HG03159 (cell line): ENCODE measurements at regions not wholly inside any gene's neighbourhood (a gene's known extent, or its start where the extent isn't known, plus 50 kb on each side); places are given as distances from the start of the nearest gene placed in this dataset.

Experiments used
- ATAC-seq: cut with Tn5 transposase; IDR thresholded peaks from one replicate; pipeline ENCODE4 v1.9.1; 2021; ENCODE audit warnings: mild to moderate bottlenecking, moderate library complexity; ENCODE audit not compliant: unreplicated experiment

DNA sequence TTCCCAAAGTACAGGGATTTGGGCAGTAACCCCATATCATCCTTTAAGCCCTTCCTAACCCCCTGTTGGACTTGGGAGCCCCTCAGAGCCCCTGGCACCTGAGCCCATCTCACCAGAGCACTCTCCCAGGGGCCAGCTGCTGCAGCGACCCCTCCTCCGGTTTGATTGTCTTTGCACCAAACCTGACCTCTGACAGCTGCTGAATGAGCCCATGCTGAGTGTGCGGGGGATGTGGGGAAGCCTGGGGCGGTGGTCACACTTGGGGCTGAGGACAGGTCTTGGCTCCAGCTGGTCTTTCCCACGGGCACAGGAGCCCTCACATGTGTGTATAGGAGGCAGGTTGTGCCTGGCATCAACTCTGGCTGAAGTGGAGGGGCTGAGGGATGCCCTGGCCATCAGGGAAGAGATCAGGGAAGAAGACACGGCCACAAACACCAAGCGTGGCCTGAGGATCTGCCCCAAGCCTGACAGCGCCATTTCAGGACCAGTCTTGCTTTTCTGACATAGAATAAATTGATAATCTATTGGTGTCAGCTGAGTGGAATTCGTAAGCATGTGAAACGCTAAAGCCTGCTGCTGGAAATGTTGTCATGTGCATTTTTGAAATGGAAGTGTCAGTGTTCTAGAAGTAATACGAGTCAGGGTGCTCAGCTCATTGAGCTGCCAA, 102.4 kb downstream of the ACKR3 start:
- no peak for ATAC-seq

GRCh38 chr2:236672606-236673005, 103.0 kb downstream of the ACKR3 start:
- ATAC-seq, result no peak

GRCh38 chr2:236673126-236673822, 103.6 kb downstream of the ACKR3 start:
- ATAC-seq, result no peak

DNA sequence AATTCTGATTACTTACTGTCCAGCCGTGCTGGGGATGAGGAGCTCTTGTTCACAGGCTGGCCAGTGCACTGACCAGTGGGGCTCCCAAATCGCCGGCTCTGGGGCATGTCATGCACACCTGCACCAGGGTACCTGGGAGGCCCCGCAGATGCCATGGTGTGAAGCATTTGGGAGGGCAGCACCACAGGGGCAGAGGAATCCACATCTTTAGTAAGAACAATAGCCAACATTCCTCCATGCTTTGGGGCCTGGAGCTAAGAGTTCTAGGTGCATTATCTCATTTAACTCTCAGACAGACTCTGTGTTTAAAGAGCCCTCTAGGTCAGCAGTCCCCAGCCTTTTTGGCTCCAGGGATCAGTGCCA, 104.2 kb downstream of the ACKR3 start:
- no peak for ATAC-seq

DNA sequence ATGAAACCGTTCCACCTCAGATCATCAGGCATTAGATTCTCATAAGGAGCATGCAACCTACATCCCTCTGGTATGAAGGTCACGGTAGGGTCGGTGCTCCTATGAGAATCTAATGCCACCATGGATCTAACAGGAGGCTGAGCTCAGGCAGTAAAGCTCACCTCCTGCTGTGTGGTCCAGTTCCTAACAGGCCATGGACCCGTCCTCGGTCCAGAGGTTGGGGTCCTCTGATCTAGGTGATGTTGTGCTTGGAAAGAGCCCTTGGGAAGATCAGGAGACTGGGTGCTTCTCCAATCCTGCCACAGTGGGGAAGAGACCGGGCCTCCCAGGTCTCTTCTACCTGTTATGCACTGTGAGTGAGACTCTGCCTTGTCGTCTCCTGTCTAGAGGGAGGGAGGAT, 104.6 kb downstream of the ACKR3 start:
- no peak for ATAC-seq

- ATAC-seq, result no peak
Observed at GRCh38 chr2:236674646-236675045, 105.0 kb downstream of the ACKR3 start.

GRCh38 chr2:236675051-236675450, 105.4 kb downstream of the ACKR3 start:
- no peak for ATAC-seq

DNA sequence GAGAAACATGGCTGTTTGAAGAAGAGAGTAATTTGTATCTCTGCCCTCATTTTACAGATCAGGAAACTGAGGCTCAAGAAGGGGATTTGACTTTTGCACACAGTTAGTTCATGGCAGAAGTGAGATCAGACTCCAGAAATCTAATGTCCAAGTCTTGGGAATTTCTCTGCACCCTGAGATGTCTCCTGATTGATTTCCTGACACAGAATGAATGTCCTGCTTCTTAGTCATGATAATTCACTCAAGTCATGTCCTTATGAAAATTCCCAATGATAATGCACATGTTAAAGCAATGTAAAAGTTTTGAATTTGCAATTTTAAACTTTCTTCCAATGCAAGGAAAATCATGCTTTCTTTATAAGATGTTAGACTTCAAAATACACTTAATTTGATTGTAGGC, 105.9 kb downstream of the ACKR3 start:
- no peak for ATAC-seq

GRCh38 chr2:236676136-236676873, 106.7 kb downstream of the ACKR3 start:
- no peak for ATAC-seq

GRCh38 chr2:236677368-236677767, 107.7 kb downstream of the ACKR3 start:
- ATAC-seq, result no peak

- no peak for ATAC-seq
Observed at GRCh38 chr2:236678307-236678975, 108.8 kb downstream of the ACKR3 start.

- no peak for ATAC-seq
Observed at GRCh38 chr2:236679884-236680860, 110.5 kb downstream of the ACKR3 start.

- ATAC-seq, result no peak
Observed at GRCh38 chr2:236682651-236683422, 113.2 kb downstream of the ACKR3 start.

DNA sequence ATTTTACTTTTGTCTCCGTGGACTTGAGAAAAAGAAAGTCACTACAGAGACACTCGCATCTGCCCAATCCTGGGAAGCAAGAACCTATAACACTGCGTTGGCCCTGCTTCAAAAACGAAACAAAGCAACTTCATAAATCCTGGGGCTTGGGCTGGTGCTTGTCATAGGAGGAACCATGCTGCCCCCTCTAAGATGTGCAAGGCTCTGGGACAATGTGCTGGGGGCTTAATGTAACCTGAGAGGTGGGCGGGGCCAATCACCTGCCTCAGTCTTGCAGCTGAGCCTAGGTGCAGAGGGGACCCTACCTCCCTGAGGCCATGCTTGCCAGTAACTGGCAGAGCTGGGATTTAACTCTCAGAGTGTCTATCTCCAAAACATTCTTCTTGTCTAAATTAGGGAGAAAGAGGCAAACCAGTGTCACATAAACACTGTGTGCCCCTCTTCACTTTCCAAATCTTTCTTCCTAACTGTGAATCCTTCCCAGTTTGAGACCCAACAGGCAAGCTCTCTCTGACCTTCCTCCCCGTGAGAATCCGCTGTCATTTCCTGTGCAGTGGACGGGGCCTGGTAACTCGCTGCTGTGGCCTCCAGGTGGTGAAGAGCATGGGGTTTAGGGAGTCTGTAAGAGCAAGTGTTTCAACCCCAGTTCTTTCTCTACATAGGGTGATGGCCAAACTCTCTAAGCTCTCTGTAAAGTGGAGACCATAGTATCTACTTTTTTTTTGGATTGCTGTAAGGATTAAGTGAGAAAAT, 115.1 kb downstream of the ACKR3 start:
- no peak for ATAC-seq

GRCh38 chr2:236685361-236685760, 115.7 kb downstream of the ACKR3 start:
- no peak for ATAC-seq

DNA sequence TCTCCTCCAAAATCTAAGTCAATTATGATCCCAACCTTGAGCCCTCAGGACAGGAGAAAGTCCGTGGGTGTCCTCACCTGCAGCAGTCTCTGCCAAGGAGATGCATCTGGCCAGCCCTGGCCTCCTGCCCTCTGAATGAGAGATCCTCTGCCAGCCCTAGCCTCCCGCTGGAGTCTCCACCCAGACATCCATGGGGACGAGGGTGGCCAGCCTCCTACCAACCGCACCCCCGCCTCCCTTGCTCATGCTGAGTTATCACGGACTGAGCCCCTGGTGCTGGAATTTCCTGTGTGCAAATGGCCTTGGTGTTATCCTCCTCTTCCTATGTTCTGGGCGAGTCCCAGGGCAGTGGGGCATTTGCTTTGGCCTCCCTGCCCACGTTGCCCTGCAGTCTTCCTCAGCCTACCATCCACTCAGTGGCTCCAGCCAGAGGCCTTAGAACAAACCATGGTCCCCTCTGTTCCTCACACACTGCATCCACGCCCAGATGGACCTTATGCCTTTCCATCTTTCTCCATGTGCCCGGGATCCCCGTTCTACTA, 116.4 kb downstream of the ACKR3 start:
- ATAC-seq, result no peak

GRCh38 chr2:236686561-236686960, 116.9 kb downstream of the ACKR3 start:
- ATAC-seq, result no peak

- no peak for ATAC-seq
Observed at GRCh38 chr2:236687296-236687965, 117.8 kb downstream of the ACKR3 start.
